A673 (cell line): ENCODE measurements at regions not wholly inside any gene's neighbourhood (a gene's known extent, or its start where the extent isn't known, plus 50 kb on each side); places are given as distances from the start of the nearest gene placed in this dataset.

Experiments
- EZH2 ChIP-seq: fragments of 200-600 bp; sonication (generic); IDR thresholded peaks from 2 replicates; pipeline ENCODE4 v1.6.1; 2017; ENCODE audit warnings: borderline replicate concordance, low read depth, mild to moderate bottlenecking, mixed read lengths, antibody characterized with exemption, low read length; ENCODE audit not compliant: poor library complexity, severe bottlenecking
- TF ChIP-seq, protein P1 (sequence below): fragments of 300-800, 200-600 bp; sonication (generic); conservative IDR thresholded peaks from 2 replicates; pipeline ENCODE4 v1.5.1; 2017; ENCODE audit warnings: low read depth, mild to moderate bottlenecking, antibody characterized with exemption, low read length, moderate library complexity, mixed read lengths

DNA sequence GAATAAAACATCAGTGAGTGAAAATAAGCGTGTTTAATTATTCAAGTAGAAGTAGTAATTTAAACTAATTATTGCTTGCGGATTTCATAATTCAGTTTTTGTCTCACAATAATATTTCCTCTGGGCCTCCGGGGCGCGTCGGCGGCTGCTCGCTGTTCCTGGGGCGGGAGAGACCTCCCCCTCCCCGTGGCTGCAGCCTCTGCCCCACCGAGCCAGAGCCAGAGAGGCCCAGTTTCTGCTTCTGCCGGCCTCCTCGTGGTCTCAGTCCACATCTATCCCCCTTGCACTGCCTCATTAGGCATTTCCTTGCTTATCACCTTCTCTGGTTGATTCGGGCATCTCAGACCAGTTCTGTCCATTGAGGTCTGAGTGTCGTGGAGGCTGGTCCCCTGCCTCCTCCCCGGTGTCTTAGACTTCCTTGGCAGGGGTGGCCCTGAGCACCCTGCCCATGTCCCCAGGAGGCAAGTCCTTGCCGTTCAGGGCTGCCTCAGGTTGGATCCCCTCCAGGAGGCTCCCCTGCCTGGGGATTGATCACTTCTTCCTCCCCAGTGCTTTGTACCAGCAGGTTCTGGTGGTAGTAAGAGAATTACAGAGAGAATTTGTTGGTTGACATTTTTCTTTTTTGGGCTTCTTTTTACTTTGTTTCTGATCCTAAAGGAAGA, 78.0 kb downstream of the SLC25A47 start:
- TF ChIP-seq, protein P1, sequence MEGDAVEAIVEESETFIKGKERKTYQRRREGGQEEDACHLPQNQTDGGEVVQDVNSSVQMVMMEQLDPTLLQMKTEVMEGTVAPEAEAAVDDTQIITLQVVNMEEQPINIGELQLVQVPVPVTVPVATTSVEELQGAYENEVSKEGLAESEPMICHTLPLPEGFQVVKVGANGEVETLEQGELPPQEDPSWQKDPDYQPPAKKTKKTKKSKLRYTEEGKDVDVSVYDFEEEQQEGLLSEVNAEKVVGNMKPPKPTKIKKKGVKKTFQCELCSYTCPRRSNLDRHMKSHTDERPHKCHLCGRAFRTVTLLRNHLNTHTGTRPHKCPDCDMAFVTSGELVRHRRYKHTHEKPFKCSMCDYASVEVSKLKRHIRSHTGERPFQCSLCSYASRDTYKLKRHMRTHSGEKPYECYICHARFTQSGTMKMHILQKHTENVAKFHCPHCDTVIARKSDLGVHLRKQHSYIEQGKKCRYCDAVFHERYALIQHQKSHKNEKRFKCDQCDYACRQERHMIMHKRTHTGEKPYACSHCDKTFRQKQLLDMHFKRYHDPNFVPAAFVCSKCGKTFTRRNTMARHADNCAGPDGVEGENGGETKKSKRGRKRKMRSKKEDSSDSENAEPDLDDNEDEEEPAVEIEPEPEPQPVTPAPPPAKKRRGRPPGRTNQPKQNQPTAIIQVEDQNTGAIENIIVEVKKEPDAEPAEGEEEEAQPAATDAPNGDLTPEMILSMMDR = no peak
- TF ChIP-seq EZH2 = no peak
